ENCODE measurements at regions not wholly inside any gene's neighbourhood (a gene's known extent, or its start where the extent isn't known, plus 50 kb on each side); places are given as distances from the start of the nearest gene placed in this dataset.
A peak's percentile ranks its signal among the peaks of the same experiment; 100 is the strongest.

DNA sequence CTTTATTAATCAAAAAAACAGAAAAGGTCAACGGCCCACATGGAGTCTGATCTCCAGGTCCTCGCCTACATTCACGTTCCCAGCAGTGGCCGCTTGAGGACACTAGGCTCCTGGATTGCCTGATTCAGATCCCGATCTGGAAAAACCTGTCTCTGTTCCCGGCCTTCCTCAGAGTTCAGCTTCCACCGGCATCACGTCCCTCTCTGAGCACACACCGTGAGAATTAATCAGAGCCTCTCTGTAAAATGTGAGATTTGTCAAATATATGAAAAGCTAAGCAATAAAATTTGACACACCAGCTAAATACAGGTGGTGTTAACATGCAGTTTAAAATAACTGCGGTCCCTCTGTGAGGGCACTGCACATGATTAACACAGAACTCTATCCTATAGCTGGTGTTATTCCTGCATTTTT, 122.8 kb upstream of the COL21A1 start:
- Mint-ChIP-seq H3K4me3 (no peak overlapping the region), H3K36me3 (ENCODE audit: insufficient read depth in 1 of 3, low read depth in 3 of 3) (no peaks in the 10 kb centered on the region), H3K27ac (no peak overlapping the region), H3K4me1 (peaks cover 3 to 6% of the 10 kb centered on the region in 2 experiments), H3K9me3 (no peaks in the 10 kb centered on the region), H3K27me3 (ENCODE audit: low read depth) (no peaks in the 10 kb centered on the region)
- no peaks in the 10 kb centered on the region for H4K20me1 ChIP-seq (ENCODE audit: control insufficient read depth, insufficient read depth, insufficient read length)
- no peaks in the 10 kb centered on the region for H3K79me2 ChIP-seq (ENCODE audit: insufficient read depth, low read length)
- H4K5ac ChIP-seq (ENCODE audit: insufficient read length, low read depth, low read length), result no peak overlapping the region
- no peaks in the 10 kb centered on the region for H3K27me3 ChIP-seq (ENCODE audit: insufficient read depth, low read length)
- no peak overlapping the region for H4K91ac ChIP-seq (ENCODE audit: insufficient read length, low read depth, low read length)
- H3K4me2 ChIP-seq (ENCODE audit: insufficient read depth, insufficient read length, low read length), result no peak overlapping the region
- no peak overlapping the region for H3K14ac ChIP-seq (ENCODE audit: insufficient read depth, low read length)
- no peak overlapping the region for H2BK20ac ChIP-seq (ENCODE audit: low read depth, low read length, poor library complexity, severe bottlenecking)
- TF ChIP-seq, protein P1, sequence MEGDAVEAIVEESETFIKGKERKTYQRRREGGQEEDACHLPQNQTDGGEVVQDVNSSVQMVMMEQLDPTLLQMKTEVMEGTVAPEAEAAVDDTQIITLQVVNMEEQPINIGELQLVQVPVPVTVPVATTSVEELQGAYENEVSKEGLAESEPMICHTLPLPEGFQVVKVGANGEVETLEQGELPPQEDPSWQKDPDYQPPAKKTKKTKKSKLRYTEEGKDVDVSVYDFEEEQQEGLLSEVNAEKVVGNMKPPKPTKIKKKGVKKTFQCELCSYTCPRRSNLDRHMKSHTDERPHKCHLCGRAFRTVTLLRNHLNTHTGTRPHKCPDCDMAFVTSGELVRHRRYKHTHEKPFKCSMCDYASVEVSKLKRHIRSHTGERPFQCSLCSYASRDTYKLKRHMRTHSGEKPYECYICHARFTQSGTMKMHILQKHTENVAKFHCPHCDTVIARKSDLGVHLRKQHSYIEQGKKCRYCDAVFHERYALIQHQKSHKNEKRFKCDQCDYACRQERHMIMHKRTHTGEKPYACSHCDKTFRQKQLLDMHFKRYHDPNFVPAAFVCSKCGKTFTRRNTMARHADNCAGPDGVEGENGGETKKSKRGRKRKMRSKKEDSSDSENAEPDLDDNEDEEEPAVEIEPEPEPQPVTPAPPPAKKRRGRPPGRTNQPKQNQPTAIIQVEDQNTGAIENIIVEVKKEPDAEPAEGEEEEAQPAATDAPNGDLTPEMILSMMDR (conservative IDR thresholded peaks at IDR 0.05), result peak; percentile 68
- H2BK120ac ChIP-seq (ENCODE audit: low read depth, low read length, poor library complexity, severe bottlenecking), result no peak overlapping the region
- H2BK12ac ChIP-seq (ENCODE audit: insufficient read length, low read depth, low read length), result no peak overlapping the region
- H2AFZ ChIP-seq (ENCODE audit: low read length), result no peak overlapping the region
- DNase-seq, result peak; percentile 71
- H2BK15ac ChIP-seq (ENCODE audit: low read depth, low read length), result no peak overlapping the region
- H3K27ac ChIP-seq (ENCODE audit: insufficient read length, low read depth, low read length), result no peak overlapping the region
- no peaks in the 10 kb centered on the region for H3K23me2 ChIP-seq (ENCODE audit: insufficient read length, low read depth, low read length, poor library complexity, severe bottlenecking)
- H3K9me3 ChIP-seq (ENCODE audit: control insufficient read depth, low read depth, low read length), result no peaks in the 10 kb centered on the region
- H3K23ac ChIP-seq (ENCODE audit: insufficient read length, low read depth, low read length), result no peak overlapping the region
- H3K18ac ChIP-seq (ENCODE audit: insufficient read length, low read depth, low read length), result no peak overlapping the region
- no peak overlapping the region for H4K8ac ChIP-seq (replicated peaks; ENCODE audit: insufficient read length, low read depth, low read length)
- H3T11ph ChIP-seq (ENCODE audit: low read length), result no peak overlapping the region
- no peak overlapping the region for H2BK5ac ChIP-seq (ENCODE audit: insufficient read length, low read length)
- no peaks in the 10 kb centered on the region for H3K79me1 ChIP-seq (ENCODE audit: insufficient read depth, low read depth, low read length, poor library complexity, severe bottlenecking)
- no CpG with 5 or more reads among the region's 10 CpGs for WGBS (ENCODE audit: extremely low coverage, insufficient read length, low lambda C conversion rate)
- no peak overlapping the region for H2AK5ac ChIP-seq (ENCODE audit: insufficient read length, low read length)
- no peak overlapping the region for H3K9ac ChIP-seq (ENCODE audit: extremely low read depth, insufficient read length, low read length)
- H3K4me1 ChIP-seq (ENCODE audit: insufficient read depth, low read length), result no peaks in the 10 kb centered on the region
- H3K4ac ChIP-seq (ENCODE audit: low read depth, low read length), result no peak overlapping the region
- no peak overlapping the region for H3K56ac ChIP-seq (ENCODE audit: insufficient read length, low read depth, low read length)
